HG02798 (cell line): ENCODE measurements at regions not wholly inside any gene's neighbourhood (a gene's known extent, or its start where the extent isn't known, plus 50 kb on each side); places are given as distances from the start of the nearest gene placed in this dataset.

Experiments used
- ATAC-seq: cut with Tn5 transposase; IDR thresholded peaks from one replicate; pipeline ENCODE4 v1.9.1; 2021; ENCODE audit warnings: mild to moderate bottlenecking; ENCODE audit not compliant: unreplicated experiment, poor library complexity

DNA sequence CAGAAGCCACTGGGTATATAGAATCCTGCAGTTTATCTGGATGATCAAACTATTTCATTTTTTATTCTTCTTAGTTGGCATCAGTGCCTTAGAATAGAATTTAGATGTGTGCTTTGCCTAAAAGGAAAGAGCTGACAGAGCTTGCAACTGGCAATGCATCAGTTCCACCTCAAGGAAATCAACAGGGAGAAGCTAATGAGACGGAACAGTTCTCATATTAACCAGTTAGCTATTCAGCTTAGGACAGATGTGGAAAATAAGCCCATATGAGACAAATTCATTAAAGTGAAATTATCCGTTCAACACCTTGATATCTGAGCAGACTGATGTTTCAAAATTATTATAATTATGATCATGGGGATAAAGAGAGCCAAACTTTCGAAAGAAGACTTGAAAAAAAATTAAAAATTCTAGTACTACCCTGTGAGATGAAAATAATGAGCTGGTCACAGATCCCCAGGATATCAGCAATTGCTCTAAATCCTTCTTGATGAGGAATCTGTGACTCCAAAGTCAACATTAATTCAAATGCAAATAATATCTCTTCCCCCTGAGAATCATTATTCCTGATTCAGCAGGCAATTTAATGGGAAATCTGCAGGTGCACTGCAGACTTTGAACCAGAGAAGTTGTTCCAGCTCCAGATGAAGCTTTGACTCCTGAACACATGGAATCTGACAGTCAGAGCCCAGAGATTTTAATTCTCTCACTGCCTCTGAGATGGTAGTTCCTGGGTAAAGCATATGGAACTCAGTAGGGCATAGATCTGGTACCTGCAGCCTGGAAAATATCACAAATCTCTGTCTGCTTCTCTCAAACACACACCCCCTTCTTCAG, 486.8 kb downstream of the FOXO1 start:
- no peak for ATAC-seq

DNA sequence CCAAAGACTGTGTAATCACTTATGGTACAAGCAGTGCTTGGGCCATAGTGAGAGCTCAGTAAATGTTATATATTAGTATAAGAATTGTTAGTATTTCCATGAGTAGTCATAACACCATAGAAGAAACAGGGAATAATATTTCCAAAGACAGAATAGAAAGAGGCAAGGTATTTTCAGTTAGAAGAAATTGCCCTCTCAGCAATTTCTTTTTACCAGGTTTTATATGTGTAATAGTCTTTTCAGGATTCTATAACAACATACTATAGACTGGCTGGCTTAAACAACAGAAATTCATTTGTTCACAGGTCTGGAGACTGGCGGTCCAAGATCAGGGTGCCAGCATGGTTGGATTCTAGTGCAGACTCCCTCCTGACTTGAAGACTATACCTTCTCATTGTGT, 485.7 kb downstream of the FOXO1 start:
- ATAC-seq, result no peak

DNA sequence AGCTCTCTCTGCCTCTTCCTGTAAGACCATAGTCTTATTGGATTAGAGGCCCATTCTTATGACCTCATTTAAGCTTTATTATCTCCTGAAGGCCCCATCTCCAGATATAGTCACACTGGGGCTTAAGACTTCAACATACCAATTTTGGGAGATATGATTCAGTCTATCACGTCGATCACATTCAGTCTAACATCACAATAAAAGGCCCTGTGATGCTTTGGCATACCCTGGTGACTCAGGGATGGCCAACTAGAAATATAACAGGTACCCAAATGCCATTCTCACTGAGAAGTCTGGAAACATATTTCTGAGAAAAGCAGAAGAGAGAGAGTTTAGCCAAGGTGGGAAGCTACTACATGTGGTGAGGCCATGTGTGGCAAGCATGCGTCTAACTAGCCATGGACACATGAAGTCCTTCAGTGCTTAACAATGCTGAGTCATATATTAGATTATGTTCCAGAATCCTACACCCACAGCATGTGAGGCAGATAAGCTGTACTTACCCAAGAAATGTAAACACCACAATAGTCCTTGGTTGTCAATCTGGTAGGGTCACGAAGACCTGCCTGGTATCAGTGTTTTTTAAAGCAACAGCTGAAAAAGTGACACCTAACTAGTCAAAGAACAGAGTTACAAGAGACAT, 485.1 kb downstream of the FOXO1 start:
- no peak for ATAC-seq

DNA sequence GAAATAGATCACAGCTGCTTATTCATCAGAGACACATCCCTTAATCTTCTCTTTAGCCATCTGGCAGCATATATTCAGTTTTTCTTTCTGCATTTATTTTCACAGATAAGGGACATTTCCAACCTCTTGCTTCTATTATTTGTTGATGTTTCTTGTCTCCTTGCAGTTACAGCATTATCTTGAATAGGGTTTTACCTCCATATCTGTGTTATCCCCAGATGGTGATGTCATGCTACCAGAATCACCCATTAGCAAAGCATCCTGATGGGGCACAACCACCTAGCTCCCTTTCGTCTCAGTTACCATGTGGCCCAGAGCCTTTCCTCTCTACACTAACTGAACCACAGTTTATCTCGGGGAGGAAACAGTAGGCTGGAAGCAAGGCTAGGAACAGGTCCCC, 483.9 kb downstream of the FOXO1 start:
- no peak for ATAC-seq

DNA sequence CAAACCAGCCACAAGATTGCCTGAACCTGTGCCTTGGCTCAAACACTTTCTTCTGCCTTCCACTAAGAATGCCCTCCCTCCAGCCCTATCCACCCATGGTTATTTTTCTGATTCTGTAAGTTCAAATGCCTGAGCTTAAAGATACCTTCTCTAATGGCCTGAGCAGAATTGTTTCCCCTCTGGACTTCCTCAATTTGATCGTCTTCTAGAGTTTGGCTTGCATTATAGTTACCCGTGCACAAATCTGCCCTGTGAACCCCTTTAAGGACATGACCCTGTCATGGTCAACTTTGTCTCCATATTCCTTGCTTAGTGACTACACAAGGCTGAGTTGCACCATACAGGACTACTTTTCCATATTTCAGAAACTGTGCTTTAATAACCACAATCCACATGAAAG, 481.0 kb downstream of the FOXO1 start:
- no peak for ATAC-seq

DNA sequence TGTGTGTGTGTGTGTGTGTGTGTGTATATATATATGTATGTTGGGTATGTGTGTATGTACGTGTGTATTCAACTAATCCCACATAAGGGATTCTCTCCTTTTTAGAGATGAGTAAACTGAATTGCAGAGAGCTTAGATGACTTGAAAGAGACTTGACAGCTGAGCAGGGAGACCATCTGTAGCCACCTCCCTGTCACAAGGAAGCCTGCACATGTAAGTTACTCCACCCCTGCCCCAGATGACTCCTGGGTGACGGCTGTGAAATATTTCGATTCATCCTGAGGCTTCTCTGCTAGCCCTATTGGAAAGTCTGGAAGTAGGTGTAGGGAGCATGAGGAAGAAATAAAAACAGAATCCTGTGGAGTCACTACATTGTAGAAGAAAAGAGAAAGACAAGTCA, 480.4 kb downstream of the FOXO1 start:
- no peak for ATAC-seq

DNA sequence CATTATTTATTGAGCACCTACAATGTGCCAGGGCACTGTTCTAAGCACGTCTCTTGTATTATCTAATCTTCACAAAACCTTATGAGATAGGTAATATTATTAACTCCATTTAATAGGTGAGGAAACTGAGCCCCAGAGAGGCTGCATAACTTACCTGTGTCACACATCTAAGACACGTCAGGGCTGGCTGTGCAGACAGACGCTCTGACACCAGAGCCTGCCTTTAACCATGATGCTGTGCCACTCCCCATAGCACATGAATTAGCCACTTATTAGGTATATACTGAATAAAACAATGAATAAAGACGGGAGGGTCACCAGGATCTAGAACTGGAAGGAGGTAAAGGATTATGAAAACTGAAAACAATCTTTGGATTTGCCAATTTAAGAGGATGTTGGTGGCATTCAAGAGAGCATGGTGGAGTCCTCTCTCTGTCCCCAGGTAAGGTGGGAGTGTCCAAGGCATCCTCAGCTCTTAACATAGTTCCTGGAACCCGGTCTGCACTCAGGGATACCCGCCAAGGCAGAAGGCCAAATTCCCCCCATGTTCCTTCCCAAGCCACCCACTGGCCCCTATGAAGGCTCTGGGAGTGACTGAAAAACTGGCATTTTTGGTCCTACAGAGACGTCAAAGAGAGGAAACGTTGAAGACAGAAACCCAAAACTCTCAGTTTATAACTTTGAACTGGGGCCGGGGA, 479.7 kb downstream of the FOXO1 start:
- no peak for ATAC-seq

DNA sequence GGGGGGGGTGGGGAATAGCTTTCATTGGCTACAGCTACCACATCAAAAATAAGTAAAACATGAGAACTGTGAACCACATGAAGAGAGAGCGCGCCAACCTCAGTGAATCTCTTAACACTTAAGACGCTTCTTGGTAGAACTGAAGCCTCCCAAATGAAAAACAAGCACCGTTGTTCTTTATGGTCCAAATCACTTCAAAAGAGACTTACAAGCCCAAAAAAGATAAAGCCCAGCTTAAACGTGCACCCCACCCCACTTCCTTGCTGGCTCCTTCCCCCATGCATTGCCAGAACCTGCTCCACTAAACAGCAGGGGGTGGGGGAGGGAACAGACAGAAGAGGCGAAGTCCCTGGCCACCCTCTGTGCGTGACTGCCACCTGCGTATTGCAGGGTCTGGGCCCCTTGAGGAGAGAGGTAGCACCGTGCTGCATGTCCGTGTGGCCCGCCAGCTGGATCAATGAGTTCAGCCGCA, 479.1 kb downstream of the FOXO1 start:
- no peak for ATAC-seq

DNA sequence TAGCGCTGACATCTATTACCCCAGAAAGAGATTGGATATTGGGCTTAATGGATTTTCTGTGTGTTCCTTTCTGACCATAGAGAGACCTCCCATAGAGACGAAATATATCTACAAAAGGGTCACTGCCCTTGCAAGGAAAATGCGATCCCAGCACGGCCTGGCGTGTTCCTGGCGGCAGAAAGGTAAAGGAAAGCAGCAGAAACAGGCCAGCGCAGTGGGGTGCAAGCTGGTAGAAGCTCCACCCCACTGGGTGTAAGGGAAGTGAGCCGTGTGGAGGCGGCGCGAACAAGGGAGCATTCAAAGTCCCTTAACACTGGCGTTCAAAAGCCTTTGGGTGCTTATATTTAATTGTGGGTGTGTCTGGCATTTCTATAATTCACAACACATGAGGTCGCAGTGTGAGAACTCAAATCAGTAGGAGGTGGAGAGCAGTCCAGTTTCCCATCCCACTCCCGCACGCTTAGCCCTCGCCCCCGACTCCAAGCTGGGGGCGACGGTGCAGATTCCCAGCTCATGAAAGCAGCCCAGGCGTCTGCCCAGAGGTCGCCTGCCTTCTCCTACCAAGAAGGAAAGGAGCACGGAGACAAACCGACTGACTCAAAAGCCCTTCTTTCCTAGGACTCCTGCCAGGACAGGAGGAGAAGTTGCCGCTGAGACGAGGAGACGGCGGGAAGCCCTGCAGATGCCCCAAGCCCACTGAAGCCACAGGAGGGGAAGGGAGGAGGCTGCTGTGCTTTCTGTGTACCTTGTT, 478.4 kb downstream of the FOXO1 start:
- ATAC-seq, result no peak

DNA sequence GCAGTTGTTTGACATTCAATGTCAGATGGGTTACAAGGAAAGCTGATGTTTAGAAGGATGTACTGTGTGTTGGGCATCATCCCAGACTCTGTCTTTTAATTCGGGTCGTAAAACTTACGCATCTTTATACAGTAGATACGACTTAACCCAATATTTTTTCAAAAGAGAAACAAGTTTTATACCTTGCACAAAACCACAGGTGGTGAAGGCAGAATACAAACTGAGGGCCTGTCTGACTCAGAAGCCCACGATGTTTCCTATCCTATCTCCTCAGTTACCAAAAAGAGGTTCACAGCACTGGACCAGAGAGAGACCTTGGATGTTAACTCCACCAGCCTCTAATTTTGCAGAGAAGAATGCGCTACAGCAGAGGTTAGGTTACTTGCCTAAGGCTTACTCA, 477.0 kb downstream of the FOXO1 start:
- ATAC-seq, result no peak

DNA sequence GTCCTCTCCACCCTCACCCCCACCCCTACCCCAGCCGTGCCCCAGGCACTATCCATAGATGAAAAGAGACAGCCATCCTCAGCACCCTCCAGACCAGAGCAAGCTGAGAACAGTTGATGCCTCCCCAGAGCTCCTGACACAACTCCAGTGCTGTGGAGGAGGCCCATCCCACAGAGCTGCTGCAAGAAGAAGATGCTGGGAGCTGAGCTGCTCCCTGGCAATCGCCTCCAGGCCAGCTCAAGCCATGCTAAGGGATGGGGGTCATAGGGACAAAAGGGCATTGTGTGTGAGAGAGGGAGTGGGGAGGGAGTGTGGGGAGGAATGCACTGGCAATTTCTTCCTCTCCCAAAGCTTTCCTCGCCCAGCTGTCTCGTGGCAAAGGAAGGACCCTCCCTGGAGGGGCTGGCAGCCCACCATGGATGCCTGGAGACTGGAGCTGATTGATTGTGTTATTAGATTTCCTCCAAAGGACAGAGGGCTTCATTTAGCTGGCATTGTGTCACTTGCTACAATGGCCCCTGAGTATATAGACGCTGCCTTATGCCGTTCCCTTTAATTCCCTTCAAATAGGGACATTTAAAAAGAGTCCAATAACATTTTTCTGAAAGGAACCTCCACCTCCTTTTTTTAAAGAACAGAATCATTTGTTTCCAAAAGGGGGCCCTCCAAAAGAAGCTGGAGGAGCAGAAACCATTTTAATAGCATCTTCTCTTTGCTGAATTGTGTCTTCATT, 476.4 kb downstream of the FOXO1 start:
- no peak for ATAC-seq

DNA sequence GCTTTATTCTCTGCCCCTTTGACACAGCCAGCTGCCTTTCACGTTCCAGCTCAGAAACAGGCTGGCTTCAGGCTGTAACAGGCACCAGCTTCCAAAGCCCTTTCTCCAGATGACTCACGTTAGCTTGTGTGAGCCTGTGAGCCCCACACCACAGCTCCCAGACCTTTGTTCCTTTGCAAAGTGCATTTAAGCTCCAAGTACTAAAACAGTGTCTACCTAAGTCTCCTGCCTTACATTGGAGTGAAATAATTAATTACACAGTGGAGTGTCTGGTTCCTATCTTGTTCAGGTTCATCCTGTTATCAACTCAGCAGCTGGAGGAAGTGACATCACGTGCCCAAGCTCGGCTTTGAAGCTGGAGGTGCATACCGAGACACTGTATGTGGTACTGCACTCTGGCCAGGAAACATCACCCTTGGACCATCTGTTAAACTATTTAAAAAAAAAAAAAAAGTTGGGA, 475.8 kb downstream of the FOXO1 start:
- peak; percentile 80 for ATAC-seq

DNA sequence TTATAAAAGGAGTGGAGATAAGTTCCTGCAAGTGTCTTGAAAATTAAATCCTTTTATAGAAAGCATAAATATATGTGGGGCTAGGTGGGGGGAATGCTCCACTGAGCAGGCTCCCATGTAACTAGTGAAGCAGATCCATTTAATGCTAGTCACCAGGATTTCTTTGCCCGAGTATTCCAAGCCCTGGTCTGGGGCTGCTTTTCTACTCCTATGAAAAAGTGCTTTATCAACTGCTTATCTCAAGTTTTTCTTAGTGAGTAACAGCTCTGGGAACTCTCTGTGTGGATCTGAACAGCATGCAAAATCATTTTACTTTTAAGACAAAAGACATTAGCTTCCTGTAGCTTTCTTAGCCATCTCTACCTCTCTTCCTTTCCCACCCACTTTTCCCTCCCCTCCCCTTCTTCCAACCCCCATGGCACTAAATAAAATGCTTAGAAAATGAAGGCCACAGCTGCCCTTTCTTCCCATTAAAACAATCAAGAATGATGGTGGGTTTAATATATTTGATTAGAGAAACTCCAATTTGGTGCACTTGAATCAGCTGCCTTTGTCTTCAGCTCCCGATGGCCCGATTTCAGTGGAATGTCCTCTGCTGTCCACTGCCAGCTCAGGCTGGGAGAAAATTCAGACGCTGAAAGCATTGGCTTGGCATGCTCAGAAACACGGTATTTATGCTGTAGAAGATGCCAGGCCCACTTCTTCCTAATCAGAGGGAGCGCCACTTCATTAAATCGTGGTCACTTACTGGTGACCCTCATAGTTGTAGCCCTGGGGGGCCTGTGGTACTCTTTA, 475.1 kb downstream of the FOXO1 start:
- no peak for ATAC-seq

DNA sequence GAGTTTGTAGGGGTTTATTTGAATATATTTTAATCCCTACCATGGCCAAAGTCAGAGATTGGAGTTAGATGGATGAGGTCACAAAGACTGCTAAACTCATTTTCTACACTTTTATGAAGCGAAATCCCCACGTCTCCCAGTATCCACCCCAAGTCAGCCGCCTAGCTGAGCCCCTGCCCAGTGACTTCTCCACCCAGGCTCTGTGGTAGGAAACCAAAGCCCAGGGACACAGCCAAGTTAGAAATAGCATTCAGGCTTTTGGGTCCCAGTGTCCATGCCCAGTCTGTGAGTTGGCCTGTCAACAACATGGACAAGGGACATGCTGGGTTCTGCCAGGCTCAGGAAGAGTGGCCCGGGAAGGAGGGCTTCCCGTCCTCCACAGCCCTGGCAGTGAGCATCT, 474.0 kb downstream of the FOXO1 start:
- ATAC-seq, result no peak

DNA sequence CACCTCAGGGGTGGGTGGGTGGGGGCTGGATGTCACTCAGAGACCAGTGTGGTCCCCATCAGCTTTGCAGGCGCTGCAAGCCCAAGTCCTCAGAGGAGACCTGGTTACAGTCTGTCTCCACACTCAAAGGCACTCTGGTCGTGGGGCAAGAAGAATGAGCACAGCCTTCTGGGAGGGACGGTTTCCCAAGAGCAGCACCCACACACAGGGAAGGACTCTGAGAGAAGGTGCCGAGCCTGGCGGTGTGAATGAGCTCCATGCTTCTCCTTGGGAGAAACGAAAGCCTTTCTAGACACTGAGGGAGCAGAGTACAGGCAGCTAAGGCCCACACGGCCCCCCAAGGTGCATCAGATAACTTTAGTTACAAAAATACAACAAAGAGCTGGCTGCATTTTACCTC, 473.6 kb downstream of the FOXO1 start:
- no peak for ATAC-seq

DNA sequence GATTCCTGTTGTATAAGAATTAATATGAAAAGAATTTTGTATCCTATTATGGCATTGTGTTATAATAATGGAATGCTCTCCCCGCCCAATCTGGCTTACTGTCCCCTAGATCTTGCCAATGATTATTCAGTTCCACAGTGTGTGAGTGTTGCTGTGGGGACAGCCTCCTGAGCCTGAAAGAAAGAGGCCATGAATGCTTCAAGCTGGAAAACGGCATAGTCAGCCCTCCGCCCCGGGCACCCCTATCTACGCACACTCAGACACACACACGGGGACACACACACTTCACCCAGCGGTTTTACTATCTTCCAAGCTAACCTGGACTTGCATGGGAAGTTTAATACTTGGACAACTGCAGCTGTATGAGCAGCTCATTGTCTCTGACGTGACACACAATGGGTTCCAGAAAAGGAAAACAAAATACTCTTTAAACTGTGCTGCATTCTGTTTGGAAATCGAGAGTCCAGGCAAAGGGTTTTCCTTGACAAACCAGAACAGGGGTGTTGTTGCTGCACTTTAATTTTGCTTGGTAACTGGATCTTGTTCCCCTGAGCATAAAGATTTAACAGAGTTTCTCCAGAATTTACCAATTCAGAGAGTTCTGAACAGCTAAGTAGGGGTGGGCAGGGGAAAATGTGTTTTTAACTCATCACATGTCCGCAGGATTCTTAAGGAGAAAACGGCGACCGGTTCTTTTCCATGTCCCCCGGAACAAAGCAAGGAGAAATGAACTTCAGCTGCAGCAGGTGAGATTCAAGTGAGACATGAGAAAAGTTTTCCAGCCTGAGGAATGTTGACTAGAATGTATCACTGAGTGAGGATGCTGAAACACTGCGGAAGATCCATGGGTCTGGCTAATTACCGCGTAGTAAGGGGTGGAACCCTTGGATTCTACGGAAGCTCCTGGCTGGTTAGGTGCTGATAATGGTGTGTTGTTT, 472.9 kb downstream of the FOXO1 start:
- no peak for ATAC-seq

DNA sequence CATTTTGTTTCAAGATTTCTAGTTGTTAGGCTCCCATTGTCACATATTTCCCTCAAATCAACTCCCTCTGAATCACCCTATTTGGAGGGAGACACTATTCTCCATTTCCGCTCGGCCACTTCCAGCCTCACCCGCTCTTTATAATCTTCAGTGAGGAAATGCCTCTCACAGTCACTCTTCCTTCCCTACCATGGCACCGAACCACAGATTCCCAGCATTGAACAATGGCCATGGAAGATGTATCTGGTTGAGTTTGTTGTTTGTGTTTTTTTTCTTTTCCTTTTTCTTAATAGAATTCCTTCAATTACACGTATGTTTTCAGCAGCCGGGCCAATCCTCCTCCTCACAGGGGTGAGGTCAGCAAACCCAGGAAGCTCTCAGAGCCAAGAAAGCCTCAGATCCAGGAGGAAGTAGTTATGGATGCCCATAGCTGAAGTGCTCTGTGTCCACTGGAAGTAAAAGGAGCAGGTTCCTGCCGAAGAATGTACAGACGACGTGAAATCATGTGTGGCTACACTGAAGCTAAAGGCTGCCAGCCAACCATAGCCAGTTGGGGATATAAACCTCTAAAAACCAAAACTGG, 472.1 kb downstream of the FOXO1 start:
- ATAC-seq, result no peak

DNA sequence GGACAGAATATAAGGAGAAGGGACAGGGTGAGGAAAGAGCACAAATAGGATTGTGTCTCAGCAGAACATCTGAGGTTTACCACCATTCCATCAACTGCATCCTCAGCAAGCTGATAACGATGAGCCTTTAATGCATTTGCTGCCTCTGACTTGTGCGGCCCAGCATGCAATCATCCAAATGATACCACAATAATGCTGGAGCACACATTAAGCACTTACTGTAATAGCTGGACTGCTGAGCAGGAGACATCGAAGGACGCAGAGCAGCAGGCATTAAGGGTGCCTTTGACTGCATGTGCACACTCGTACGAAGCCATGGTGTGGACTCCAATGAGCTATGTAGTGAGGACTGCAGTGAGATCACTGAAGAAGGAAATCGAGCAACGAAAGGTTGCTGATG, 469.4 kb downstream of the FOXO1 start:
- ATAC-seq, result no peak
